HUES48 (cell line): ENCODE measurements at regions not wholly inside any gene's neighbourhood (a gene's known extent, or its start where the extent isn't known, plus 50 kb on each side); places are given as distances from the start of the nearest gene placed in this dataset.

Source experiments
- H3K27ac ChIP-seq: one replicate; pipeline ENCODE4 v1.7.0; 2013; ENCODE audit warnings: low read depth, low read length, inconsistent platforms
- H3K27me3 ChIP-seq: 2 replicates; pipeline ENCODE4 v1.6.1; 2013; ENCODE audit warnings: mild to moderate bottlenecking, low read length; ENCODE audit not compliant: control insufficient read depth, insufficient read depth
- H3K36me3 ChIP-seq: 2 replicates; pipeline ENCODE4 v1.6.1; 2013; ENCODE audit warnings: low read length; ENCODE audit not compliant: control insufficient read depth, insufficient read depth
- H3K4me1 ChIP-seq: 2 replicates; pipeline ENCODE4 v1.6.1; 2013; ENCODE audit warnings: mild to moderate bottlenecking, low read length; ENCODE audit not compliant: control insufficient read depth, insufficient read depth
- H3K4me3 ChIP-seq: 2 replicates; pipeline ENCODE4 v1.5.1; 2013; ENCODE audit warnings: mild to moderate bottlenecking, low read depth, low read length
- H3K9ac ChIP-seq: 2 replicates; pipeline ENCODE4 v1.6.1; 2013; ENCODE audit warnings: mild to moderate bottlenecking, low read depth, low read length, moderate library complexity
- H3K9me3 ChIP-seq: 2 replicates; pipeline ENCODE4 v1.6.1; 2013; ENCODE audit warnings: low read length; ENCODE audit not compliant: control insufficient read depth, insufficient read depth

DNA sequence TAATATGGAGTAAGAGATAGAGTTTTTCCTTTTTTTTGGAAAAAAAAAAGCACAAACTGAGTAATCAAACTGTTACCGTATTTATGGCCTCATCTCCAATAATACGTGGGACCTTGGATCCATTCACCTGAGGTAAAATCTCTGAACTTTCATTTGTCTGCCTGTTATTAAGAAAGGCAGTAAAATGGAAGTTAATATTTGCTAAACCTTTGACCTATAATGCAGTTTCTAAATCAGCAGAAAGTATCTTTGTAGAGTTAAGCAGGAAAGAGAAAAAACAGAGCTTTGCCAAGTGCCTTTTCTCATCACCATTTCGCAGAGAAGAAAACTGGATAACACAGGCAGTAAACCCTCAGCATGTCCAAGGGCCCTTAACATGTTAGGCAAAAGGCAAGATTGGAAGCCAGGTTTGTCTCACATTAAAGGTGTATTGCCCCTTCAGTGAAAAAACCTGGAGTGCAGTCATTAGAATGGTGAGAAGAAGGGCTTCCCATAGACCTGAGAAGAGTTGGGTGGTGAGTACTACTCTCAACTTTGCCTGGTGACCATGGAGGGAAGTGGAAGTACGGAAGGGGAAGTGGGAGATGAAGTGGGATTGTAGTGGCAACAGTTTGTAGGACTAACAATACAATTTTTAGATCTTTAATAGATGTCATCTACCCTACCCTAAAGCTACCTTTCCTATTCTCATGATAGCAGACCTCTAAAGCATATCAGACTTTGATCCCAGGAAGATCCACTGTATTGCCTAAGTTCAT is 65.4 kb upstream of the GRAMD2B start:
- no peaks in the 10 kb centered on the region for H3K36me3 ChIP-seq
- no peaks in the 10 kb centered on the region for H3K9me3 ChIP-seq
- H3K27me3 ChIP-seq, result no peaks in the 10 kb centered on the region
- no peak overlapping the region for H3K27ac ChIP-seq
- peaks cover 4% of the 10 kb centered on the region; the same call in 1 of the 2 replicates for H3K4me1 ChIP-seq
- no peak overlapping the region for H3K9ac ChIP-seq
- H3K4me3 ChIP-seq, result no peak overlapping the region

DNA sequence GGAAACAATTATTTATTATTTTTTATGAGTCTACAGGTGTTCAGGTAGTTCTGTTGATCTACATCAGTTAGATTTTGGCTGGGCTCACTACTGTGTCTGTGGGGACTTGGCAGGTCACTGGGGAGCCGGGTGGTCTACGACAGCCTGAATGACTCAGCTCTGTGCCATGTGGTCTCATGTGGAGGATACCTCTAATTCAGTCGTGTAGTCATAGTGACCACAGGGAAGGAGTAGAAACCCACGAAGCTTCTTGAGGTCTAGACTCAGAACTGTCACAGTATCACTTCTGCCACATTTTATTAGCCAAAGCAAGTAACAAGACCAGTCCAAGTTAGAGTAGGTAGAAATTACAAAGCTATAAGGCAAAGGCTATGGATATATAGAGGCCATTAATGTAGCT is 64.7 kb upstream of the GRAMD2B start:
- Histone ChIP-seq H3K27ac (no peak overlapping the region), H3K4me1 (peaks cover 4% of the 10 kb centered on the region; the same call in 1 of the 2 replicates), H3K9me3 (no peaks in the 10 kb centered on the region), H3K36me3 (no peaks in the 10 kb centered on the region), H3K27me3 (no peaks in the 10 kb centered on the region), H3K4me3 (no peak overlapping the region), H3K9ac (no peak overlapping the region)

DNA sequence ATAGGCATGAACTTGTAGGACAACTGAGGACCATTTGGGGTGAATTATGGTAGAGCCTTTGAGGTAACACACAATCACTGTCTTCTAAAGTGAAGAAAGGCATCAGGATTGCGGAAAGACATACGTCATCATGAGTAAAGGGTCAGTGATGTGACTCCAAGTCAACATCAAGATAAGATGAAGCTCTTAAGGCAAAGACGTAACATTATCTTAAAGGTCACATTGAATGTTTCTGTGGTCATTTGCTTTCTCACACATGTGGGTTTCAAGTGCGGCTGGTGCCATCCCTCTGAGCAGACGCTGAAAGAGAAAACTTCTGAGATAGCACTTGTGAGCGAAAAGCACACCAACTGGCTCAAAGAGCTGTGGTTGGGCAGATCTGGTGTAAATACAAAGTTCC is 63.3 kb upstream of the GRAMD2B start:
- Histone ChIP-seq H3K9ac (no peak overlapping the region), H3K27me3 (no peaks in the 10 kb centered on the region), H3K9me3 (no peaks in the 10 kb centered on the region), H3K27ac (no peak overlapping the region), H3K4me3 (no peak overlapping the region), H3K4me1 (no peaks in the 10 kb centered on the region), H3K36me3 (no peaks in the 10 kb centered on the region)

DNA sequence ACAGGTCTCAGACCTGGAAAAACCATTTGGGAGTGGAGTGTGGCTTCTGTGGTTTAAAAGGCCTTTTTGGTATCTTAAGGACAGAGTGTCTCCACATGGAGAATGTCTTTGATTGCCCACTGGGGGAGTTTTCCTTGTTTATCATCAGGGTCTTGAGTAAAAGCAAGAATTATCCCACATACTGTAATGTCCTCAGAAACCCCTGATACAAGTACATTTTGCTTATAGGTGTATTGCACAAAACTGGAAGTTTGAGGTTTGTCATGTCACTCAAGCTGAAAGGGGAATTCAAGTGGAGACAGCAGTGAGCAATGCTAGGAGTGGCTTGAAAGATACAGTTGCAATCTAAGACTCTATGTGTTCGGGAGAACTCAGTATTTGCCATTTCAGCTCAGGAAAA is 62.7 kb upstream of the GRAMD2B start:
- H3K4me1 ChIP-seq, result no peaks in the 10 kb centered on the region
- no peaks in the 10 kb centered on the region for H3K27me3 ChIP-seq
- H3K27ac ChIP-seq, result no peak overlapping the region
- no peak overlapping the region for H3K9ac ChIP-seq
- H3K9me3 ChIP-seq, result no peaks in the 10 kb centered on the region
- H3K36me3 ChIP-seq, result no peaks in the 10 kb centered on the region
- H3K4me3 ChIP-seq, result no peak overlapping the region

DNA sequence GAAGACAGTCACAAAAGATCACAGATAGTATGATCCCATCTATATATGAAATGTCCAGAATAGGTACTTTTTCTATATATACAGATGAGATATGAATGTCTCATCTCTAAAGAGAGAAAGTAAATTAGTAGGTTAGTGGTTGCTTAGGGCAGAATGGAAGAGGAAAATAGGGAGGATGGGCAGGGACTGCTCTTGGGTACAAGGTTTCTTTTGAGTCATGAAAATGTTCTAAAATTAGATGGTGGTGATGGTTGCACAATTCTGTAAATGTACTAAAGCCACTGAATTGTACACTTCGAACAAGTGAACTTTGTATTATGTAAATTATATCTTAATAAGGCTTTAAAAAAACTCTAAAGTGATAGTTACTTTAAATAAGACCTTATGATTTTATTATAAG is 59.6 kb upstream of the GRAMD2B start:
- H3K4me1 ChIP-seq, result peaks cover 6% of the 10 kb centered on the region
- H3K36me3 ChIP-seq, result no peaks in the 10 kb centered on the region
- H3K27ac ChIP-seq, result no peak overlapping the region
- H3K27me3 ChIP-seq, result no peaks in the 10 kb centered on the region
- no peak overlapping the region for H3K4me3 ChIP-seq
- no peak overlapping the region for H3K9ac ChIP-seq
- no peaks in the 10 kb centered on the region for H3K9me3 ChIP-seq

DNA sequence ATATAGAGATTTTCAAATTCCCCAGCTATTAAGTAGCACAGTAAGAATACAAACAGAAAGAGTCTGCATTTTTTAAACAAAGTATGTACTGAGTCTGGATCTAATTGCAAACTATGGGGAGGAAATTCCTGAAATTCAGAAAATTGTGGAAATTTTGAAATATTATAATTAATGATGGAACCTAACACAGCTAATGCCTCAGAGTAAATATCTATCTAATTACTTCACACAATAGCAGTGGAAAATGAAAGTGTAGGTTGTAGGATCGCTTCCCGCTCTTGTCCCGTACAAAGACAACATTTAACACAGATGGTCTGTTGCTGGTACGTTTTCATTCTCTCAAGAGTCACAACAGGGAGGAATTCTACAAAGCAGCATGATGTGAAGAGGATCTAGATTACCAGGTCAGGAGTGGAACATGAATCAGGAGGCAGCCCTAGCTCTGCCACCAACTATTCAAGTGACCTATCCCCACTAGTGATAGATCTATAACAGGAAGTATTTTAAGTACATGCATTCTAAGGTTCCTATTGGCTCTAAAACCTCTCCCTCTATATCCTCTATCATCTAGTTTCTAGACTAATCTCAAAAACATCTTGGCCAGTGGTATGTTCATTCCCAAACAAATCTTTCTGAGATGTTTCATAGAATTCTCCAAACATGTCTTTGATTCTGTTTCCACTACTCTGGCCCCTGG is 58.9 kb upstream of the GRAMD2B start:
- Histone ChIP-seq H3K9me3 (no peaks in the 10 kb centered on the region), H3K27me3 (no peaks in the 10 kb centered on the region), H3K36me3 (no peaks in the 10 kb centered on the region), H3K4me3 (no peak overlapping the region), H3K9ac (no peak overlapping the region), H3K4me1 (peaks cover 13% of the 10 kb centered on the region), H3K27ac (no peak overlapping the region)

DNA sequence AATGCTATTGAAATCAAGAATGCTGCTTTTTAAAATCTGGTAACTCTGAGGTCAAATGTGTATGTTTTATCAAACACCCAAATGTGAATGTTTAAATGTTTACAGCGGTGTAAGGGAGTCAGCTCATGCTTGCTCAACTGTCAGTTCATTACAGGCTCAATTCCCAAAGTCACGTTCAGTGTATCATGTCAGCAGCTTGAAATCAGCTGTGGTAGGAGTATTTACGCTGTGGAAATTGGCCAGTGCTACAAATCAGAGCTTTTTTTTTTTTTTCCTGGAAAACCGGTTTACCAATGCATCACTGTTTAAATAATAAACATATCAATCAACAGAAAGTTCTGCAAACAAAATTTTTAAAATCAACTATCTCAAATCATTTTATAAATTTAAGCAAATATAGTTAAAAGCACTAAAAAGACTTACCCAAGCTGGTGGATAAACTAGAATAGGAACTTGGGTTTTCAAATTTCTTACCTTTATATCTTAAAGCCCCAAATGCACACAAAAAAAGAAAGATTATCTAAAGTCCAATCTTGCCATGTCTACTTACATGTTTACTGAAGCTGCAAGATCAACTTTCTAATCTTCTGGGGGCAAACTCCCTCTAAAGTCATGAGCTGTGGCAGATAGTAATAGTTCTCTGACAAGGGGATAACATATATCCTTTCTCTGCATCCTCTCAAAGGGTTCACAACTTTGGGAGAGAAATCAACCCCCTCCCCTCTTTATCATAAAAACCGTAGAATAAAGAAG is 57.6 kb upstream of the GRAMD2B start:
- Histone ChIP-seq H3K9ac (no peak overlapping the region), H3K36me3 (no peaks in the 10 kb centered on the region), H3K4me1 (peaks cover 25% of the 10 kb centered on the region), H3K27me3 (no peaks in the 10 kb centered on the region), H3K9me3 (no peaks in the 10 kb centered on the region), H3K27ac (no peak overlapping the region), H3K4me3 (no peak overlapping the region)

DNA sequence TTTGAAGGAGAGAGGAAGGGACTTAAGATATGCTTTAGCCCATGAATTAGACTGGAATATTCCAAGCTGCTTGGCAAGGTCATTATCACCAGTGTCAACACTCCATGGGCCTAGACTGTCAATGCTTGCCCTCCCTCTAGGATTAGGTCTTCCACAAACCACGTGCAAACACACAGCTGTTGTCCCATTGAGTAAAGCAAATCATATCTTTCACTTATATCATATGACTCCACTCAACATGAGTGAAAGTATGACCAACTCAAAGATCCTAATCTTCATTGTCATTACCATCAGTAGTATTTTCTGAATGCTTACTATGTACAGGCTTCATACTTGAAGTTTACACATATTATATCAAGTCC is 57.0 kb upstream of the GRAMD2B start:
- Histone ChIP-seq H3K9me3 (no peaks in the 10 kb centered on the region), H3K27ac (no peak overlapping the region), H3K9ac (no peak overlapping the region), H3K4me1 (peaks cover 31% of the 10 kb centered on the region), H3K36me3 (no peaks in the 10 kb centered on the region), H3K4me3 (no peak overlapping the region), H3K27me3 (no peaks in the 10 kb centered on the region)

DNA sequence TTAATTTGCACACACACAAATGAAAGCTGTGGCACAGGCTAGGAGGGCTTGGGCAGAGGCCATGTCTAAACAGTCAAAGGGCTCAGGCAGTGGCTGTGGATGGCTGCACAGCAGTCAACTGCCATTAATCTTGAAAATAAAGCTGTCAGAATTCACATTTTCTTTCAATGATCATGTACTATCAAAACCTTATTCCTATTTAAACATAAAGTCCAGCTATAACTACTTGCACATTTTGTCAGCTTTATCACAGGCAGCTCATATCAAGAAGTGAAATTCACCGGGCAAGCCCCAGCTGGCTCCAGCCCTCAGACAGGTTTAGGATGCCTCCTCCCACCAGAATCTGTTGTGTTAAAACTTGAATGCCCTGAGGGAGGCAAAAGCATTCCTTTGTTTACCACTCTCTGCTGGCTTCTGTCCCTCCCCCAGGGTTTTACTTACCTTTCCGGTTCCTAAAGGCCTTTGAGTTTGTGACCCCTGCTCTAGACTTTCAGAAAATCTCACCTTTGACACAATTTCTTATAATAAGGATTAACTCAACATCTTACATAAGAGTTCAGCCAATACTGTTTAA is 54.9 kb upstream of the GRAMD2B start:
- Histone ChIP-seq H3K9ac (0 out of 2 replicates have a peak overlapping the region, but pooled peaks have one; percentile 15), H3K4me1 (peaks cover 50% of the 10 kb centered on the region), H3K9me3 (no peaks in the 10 kb centered on the region), H3K27ac (peak overlapping the region; percentile 69), H3K27me3 (no peaks in the 10 kb centered on the region), H3K36me3 (no peaks in the 10 kb centered on the region), H3K4me3 (no peak overlapping the region)

DNA sequence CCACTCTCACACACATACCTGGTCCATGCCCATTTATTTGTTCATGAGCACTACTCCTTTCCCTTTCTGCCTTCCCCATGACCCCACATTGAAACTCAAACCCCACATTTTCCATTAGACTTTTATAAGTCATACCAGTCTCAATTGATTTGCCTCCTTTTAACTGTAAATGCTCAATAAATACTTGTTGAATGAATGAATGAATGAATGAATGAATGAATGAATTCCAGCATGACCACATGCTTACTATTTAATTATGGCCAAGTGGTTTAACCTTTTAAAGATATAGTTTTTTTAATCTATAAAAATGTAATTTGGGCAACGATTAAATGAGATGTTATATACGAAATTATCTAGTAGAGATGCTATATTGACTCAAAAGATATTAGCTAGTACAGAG is 54.1 kb upstream of the GRAMD2B start:
- Histone ChIP-seq H3K27me3 (no peaks in the 10 kb centered on the region), H3K4me3 (no peak overlapping the region), H3K36me3 (no peaks in the 10 kb centered on the region), H3K4me1 (peaks cover 57% of the 10 kb centered on the region), H3K9me3 (no peaks in the 10 kb centered on the region), H3K9ac (no peak overlapping the region), H3K27ac (peak overlapping the region; percentile 69)
